ENCODE measurements at regions not wholly inside any gene's neighbourhood (a gene's known extent, or its start where the extent isn't known, plus 50 kb on each side); places are given as distances from the start of the nearest gene placed in this dataset.

GRCh38 chr9:106560540-106560939 lies 302.4 kb upstream of the ZNF462 start:
- CTCF ChIA-PET = no interaction called here
- DNase-seq (no peak), ATAC-seq (no peak)
- Mint-ChIP-seq H3K27ac (no peak overlapping the region), H3K27me3 (no peaks in the 10 kb centered on the region), H3K36me3 (no peaks in the 10 kb centered on the region), H3K4me1 (no peaks in the 10 kb centered on the region), H3K4me3 (no peak overlapping the region), H3K9me3 (ENCODE audit: low read depth) (peaks cover 2% of the 10 kb centered on the region)

GRCh38 chr9:106575823-106576222 lies 287.1 kb upstream of the ZNF462 start:
- DNase-seq (no peak), ATAC-seq (no peak)
- Mint-ChIP-seq H3K27me3 (no peaks in the 10 kb centered on the region), H3K4me1 (no peaks in the 10 kb centered on the region), H3K9me3 (ENCODE audit: low read depth) (peaks cover 7% of the 10 kb centered on the region), H3K4me3 (no peak overlapping the region), H3K36me3 (no peaks in the 10 kb centered on the region), H3K27ac (no peak overlapping the region)
- CTCF ChIA-PET = no interaction called here

DNA sequence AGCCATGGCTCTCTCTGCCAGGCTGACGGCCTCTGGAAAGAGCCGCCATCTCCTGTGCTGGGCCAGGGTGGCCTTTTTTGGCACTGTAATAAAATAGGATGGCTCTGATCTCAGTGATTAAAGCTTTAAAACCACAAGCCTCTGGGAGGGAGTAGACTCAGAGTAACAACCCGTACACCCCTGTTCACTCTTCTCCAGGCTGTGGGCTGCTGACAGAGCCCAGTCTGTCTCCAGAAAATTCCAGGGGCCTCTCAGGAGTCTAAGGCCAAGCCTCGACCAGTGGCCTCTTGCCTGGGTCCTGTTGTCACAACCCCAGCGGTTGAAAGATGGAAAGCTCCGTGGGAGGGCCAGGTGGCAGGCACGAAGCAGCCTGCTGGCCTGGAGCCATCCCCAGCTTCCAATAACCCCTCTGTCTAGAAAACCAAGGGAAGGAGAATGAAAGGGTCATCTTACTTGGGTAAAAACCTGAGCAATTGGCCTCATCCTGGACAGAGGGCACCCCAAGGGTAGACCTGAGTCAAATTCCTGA lies 286.7 kb upstream of the ZNF462 start:
- Mint-ChIP-seq H3K36me3 (no peaks in the 10 kb centered on the region), H3K4me1 (no peaks in the 10 kb centered on the region), H3K27ac (no peak overlapping the region), H3K27me3 (no peaks in the 10 kb centered on the region), H3K4me3 (no peak overlapping the region), H3K9me3 (ENCODE audit: low read depth) (peaks cover 7% of the 10 kb centered on the region)
- DNase-seq (no peak), ATAC-seq (no peak)
- CTCF ChIA-PET = no interaction called here

DNA sequence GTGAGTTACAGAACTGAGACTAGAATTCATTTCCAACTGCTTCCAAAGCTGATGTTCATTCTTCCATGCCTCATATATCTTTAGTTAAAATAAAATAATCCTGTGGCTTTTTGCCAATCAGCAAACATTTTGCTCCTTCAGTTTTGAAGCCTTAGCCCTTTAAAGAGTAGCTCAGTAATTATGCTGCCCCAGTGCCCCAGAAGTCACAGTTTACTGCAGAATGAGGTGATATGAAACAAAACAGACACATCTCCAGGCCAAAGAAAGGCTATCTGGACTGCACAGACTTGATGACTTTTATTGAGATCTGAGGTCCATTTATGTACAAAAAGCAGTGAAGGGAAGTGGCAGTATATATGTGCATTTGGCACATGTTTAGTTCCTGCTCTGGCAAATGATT lies 285.8 kb upstream of the ZNF462 start:
- DNase-seq (no peak), ATAC-seq (no peak)
- Mint-ChIP-seq H3K4me3 (no peak overlapping the region), H3K9me3 (ENCODE audit: low read depth) (peaks cover 9% of the 10 kb centered on the region), H3K27me3 (no peaks in the 10 kb centered on the region), H3K4me1 (no peaks in the 10 kb centered on the region), H3K36me3 (no peaks in the 10 kb centered on the region), H3K27ac (no peak overlapping the region)
- CTCF ChIA-PET = no interaction called here

DNA sequence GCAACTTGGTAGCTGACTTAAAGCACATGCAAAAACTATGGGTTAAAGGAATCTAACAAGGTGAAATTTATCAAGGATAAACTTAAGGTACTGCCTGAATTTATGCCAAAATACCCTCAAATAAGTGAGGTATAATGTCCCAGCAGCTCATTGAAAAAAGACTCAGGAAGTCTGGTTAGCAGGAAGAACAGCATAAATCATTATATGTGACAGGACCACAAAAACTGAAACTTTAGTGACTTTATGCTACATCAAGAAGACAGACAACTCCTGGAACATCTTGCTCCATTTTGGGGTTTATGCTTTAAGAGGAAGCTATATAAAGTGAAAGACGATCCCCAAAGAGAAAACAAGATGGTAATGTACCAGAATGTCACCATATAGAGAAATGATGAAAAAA lies 282.4 kb upstream of the ZNF462 start:
- no peak for ATAC-seq
- DNase-seq = no peak
- Mint-ChIP-seq H3K36me3 (no peaks in the 10 kb centered on the region), H3K4me3 (no peak overlapping the region), H3K4me1 (no peaks in the 10 kb centered on the region), H3K27ac (no peak overlapping the region), H3K27me3 (no peaks in the 10 kb centered on the region), H3K9me3 (ENCODE audit: low read depth) (peaks cover 4% of the 10 kb centered on the region)
- CTCF ChIA-PET = interaction anchor here (0.6 kb wide), 1 partner anchor 205 kb away, joined by 3 read pairs; no protein-coding TSS in a partner anchor

GRCh38 chr9:106581973-106582372 lies 281.0 kb upstream of the ZNF462 start:
- H3K4me3 Mint-ChIP-seq = no peak overlapping the region

DNA sequence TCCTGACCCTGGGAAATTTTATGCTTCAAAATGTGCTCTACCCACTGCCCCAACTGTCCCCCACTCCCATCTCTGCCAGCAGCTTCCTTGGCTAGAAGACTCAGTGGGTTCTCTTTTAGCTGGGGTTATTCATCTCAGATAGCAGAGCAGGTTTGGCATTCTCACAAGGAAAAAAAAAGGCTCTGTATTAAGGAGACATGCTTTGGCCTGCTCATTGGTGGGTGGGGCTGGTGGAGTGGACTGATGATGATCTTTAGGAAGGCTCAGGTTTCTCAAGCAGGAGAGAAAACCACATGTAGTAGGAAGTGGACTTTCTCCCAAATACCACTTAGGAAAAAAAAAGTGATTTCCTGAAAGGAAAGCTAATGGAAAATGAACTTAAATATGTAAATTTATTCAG lies 279.2 kb upstream of the ZNF462 start:
- H3K27ac Mint-ChIP-seq = no peak overlapping the region
- no peak overlapping the region for H3K4me3 Mint-ChIP-seq
- H3K9me3 Mint-ChIP-seq (ENCODE audit: low read depth) = peaks cover 7% of the 10 kb centered on the region
- CTCF ChIA-PET = no interaction called here
- DNase-seq = no peak
- no peaks in the 10 kb centered on the region for H3K27me3 Mint-ChIP-seq
- H3K36me3 Mint-ChIP-seq = no peaks in the 10 kb centered on the region
- no peaks in the 10 kb centered on the region for H3K4me1 Mint-ChIP-seq
- no peak for ATAC-seq

More at GRCh38 chr9:106581973-106582372, 281.0 kb upstream of the ZNF462 start:
- CTCF ChIA-PET = no interaction called here
- no peaks in the 10 kb centered on the region for H3K36me3 Mint-ChIP-seq
- DNase-seq (no peak), ATAC-seq (no peak)
- no peaks in the 10 kb centered on the region for H3K27me3 Mint-ChIP-seq
- peaks cover 6% of the 10 kb centered on the region for H3K9me3 Mint-ChIP-seq (ENCODE audit: low read depth)
- no peaks in the 10 kb centered on the region for H3K4me1 Mint-ChIP-seq
- H3K27ac Mint-ChIP-seq = no peak overlapping the region

DNA sequence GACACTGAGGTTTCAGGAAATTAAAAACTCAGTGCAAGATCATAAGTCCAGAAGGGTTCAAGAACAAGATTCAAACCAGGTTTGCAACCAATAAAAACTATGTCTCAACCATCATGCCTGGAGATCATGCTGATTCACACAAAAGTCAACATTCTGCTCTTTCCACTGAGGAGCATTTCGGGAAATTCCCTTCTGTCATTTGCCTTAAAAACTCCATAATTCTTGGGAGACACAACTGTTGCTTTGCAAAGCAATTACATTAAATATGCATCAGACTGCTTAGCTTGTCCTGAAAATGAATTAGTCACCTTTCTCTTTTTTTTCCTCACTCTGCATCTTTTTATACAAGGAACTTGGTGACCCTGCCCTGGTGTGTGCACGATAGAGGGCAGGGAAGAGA lies 275.9 kb upstream of the ZNF462 start:
- peaks cover 10% of the 10 kb centered on the region for H3K9me3 Mint-ChIP-seq (ENCODE audit: low read depth)
- H3K36me3 Mint-ChIP-seq = no peaks in the 10 kb centered on the region
- CTCF ChIA-PET = no interaction called here
- no peak for DNase-seq
- no peak for ATAC-seq
- no peak overlapping the region for H3K27ac Mint-ChIP-seq
- H3K4me1 Mint-ChIP-seq = no peaks in the 10 kb centered on the region
- H3K27me3 Mint-ChIP-seq = no peaks in the 10 kb centered on the region
- no peak overlapping the region for H3K4me3 Mint-ChIP-seq

DNA sequence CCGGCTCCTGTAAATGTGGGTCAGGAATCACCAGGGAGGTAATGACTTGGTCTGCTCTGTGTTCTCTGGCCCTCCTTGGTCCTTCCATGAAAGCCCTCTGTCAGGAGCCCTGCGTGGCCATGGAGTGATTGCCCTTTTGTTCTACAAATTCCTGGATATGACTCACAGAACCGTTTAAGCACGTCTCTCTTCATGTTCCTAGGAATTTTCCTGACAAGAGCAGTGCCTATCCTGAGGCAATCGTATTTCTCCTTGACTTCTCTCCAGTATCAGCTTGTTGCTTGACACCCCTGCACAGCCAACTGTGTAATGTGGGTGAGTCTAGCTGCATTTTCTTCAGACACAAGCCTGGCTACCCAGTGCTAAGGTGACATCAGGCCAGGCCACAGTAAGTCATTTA lies 274.3 kb upstream of the ZNF462 start:
- no peak for ATAC-seq
- Mint-ChIP-seq H3K4me1 (no peaks in the 10 kb centered on the region), H3K4me3 (no peak overlapping the region), H3K9me3 (ENCODE audit: low read depth) (peaks cover 9% of the 10 kb centered on the region), H3K36me3 (no peaks in the 10 kb centered on the region), H3K27ac (no peak overlapping the region), H3K27me3 (no peaks in the 10 kb centered on the region)
- CTCF ChIA-PET = no interaction called here
- DNase-seq = no peak

DNA sequence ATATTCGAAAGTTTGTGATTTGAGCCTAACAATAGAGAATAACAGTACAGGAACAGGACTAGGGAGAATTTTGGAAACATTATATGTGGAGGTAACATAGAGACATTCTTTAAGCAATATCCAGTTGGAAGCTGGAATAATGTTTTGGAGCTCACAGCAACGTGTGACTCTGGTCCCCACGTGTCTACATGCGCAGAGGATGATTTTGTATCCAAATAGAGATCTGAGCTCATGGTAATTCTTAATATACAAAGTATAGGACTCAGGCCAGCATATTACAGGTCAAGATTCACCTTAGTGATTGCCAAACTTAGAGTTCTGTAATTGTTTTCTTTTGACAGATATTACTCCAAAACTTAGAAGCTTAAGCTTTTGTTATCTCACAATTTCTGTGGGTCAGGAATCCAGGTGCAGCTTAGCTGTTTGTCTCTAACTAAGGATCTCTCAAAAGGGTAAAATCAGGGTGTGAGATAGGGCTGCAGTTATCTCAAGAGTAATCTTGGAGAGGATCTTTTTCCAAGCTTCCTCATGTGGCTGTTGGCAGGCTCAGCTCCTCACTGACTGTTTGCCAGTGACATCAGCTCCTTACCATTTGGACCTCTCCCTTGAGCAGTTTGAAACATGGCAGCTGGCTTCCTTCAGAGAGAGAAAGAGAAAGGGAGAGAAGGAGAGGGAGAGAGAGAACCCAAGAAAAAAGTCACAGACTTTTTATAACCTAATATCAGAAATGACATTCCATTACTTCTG lies 272.0 kb upstream of the ZNF462 start:
- Mint-ChIP-seq H3K9me3 (ENCODE audit: low read depth) (peaks cover 7% of the 10 kb centered on the region), H3K36me3 (no peaks in the 10 kb centered on the region), H3K4me3 (no peak overlapping the region), H3K4me1 (no peaks in the 10 kb centered on the region), H3K27me3 (no peaks in the 10 kb centered on the region), H3K27ac (no peak overlapping the region)
- DNase-seq = no peak
- CTCF ChIA-PET = no interaction called here
- no peak for ATAC-seq

- Mint-ChIP-seq H3K27ac (no peak overlapping the region), H3K4me1 (no peaks in the 10 kb centered on the region), H3K9me3 (ENCODE audit: low read depth) (peaks cover 7% of the 10 kb centered on the region), H3K27me3 (no peaks in the 10 kb centered on the region), H3K4me3 (no peak overlapping the region), H3K36me3 (no peaks in the 10 kb centered on the region)
- CTCF ChIA-PET = no interaction called here
- DNase-seq = no peak
- ATAC-seq = no peak
Measured at GRCh38 chr9:106593201-106593600, 269.8 kb upstream of the ZNF462 start.

GRCh38 chr9:106596984-106597383 lies 266.0 kb upstream of the ZNF462 start:
- H3K9me3 Mint-ChIP-seq (ENCODE audit: low read depth) = peaks cover 2% of the 10 kb centered on the region
- ATAC-seq (no peak), DNase-seq (no peak)
- H3K27me3 Mint-ChIP-seq = no peaks in the 10 kb centered on the region
- H3K4me3 Mint-ChIP-seq = no peak overlapping the region
- no peak overlapping the region for H3K27ac Mint-ChIP-seq
- H3K36me3 Mint-ChIP-seq = no peaks in the 10 kb centered on the region
- H3K4me1 Mint-ChIP-seq = no peaks in the 10 kb centered on the region
- CTCF ChIA-PET = no interaction called here

DNA sequence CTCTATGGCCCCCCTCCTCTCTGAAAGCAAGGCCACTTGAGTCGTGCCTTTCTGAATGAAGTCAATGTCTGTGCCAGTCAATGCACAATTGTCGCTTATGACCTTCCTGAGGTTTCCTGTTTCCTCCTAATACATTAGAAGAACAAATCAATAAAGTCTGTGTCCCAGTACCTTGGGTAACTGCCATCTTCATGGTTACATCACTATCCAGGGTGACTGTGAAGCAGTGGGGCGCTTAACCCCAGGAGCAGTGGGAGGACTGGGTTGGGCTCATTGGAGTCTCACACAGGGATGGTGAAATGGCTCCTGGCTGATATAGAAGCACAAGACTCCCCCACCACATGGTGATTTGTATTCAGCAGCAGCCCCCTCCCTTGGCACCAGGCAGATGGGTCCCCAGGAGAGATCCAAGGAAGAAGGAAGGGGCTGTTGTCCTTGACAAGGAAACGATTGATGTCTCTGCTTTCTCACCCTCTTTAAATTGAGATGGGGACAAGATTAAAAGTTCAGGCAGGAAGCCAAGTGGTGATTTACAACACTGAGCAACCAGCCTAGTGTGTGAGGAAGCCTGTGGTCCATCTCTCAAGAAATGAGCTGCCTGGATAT lies 261.9 kb upstream of the ZNF462 start:
- Mint-ChIP-seq H3K9me3 (ENCODE audit: low read depth) (peaks cover 4% of the 10 kb centered on the region), H3K36me3 (no peaks in the 10 kb centered on the region)

GRCh38 chr9:106602344-106602743 lies 260.6 kb upstream of the ZNF462 start:
- H3K4me3 Mint-ChIP-seq = no peak overlapping the region
- H3K27me3 Mint-ChIP-seq = no peaks in the 10 kb centered on the region
- CTCF ChIA-PET = no interaction called here
- H3K27ac Mint-ChIP-seq = no peak overlapping the region
- H3K36me3 Mint-ChIP-seq = no peaks in the 10 kb centered on the region
- H3K9me3 Mint-ChIP-seq (ENCODE audit: low read depth) = peaks cover 4% of the 10 kb centered on the region
- ATAC-seq (no peak), DNase-seq (no peak)
- H3K4me1 Mint-ChIP-seq = no peaks in the 10 kb centered on the region

More for the DNA sequence above, 261.9 kb upstream of the ZNF462 start:
- no peaks in the 10 kb centered on the region for H3K27me3 Mint-ChIP-seq
- H3K4me1 Mint-ChIP-seq = no peaks in the 10 kb centered on the region
- CTCF ChIA-PET = no interaction called here
- DNase-seq (no peak), ATAC-seq (no peak)
- no peak overlapping the region for H3K27ac Mint-ChIP-seq
- no peak overlapping the region for H3K4me3 Mint-ChIP-seq
